ENCODE measurements at regions not wholly inside any gene's neighbourhood (a gene's known extent, or its start where the extent isn't known, plus 50 kb on each side); places are given as distances from the start of the nearest gene placed in this dataset.

- peak; percentile 70 for DNase-seq (ENCODE audit: low read depth)
These were observed 77.0 kb downstream of the MRPL14 start for GRCh38 chr6:44049989-44050871.

- DNase-seq (ENCODE audit: low read depth), result peak; percentile 49
These were observed 77.9 kb downstream of the MRPL14 start for GRCh38 chr6:44049163-44049988.

GRCh38 chr6:44048277-44048676, 79.0 kb downstream of the MRPL14 start:
- DNase-seq (ENCODE audit: low read depth), result no peak

GRCh38 chr6:44047801-44048200, 79.5 kb downstream of the MRPL14 start:
- DNase-seq (ENCODE audit: low read depth), result no peak

- DNase-seq (ENCODE audit: low read depth), result no peak
These were observed 80.1 kb downstream of the MRPL14 start for GRCh38 chr6:44047179-44047546.

GRCh38 chr6:44046516-44047178, 80.6 kb downstream of the MRPL14 start:
- DNase-seq (ENCODE audit: low read depth), result no peak

GRCh38 chr6:44045672-44046015, 81.6 kb downstream of the MRPL14 start:
- DNase-seq (ENCODE audit: low read depth), result peak; percentile 43

GRCh38 chr6:44044940-44045671, 82.1 kb downstream of the MRPL14 start:
- DNase-seq (ENCODE audit: low read depth), result no peak

GRCh38 chr6:44044154-44044539, 83.1 kb downstream of the MRPL14 start:
- peak; percentile 63 for DNase-seq (ENCODE audit: low read depth)

- peak; percentile 59 for DNase-seq (ENCODE audit: low read depth)
These were observed 83.6 kb downstream of the MRPL14 start for GRCh38 chr6:44043479-44044153.

- DNase-seq (ENCODE audit: low read depth), result peak; percentile 90
These were observed 84.2 kb downstream of the MRPL14 start for GRCh38 chr6:44042989-44043478.

GRCh38 chr6:44042261-44042988, 84.8 kb downstream of the MRPL14 start:
- DNase-seq (ENCODE audit: low read depth), result no peak

- peak; percentile 95 for DNase-seq (ENCODE audit: low read depth)
These were observed 85.6 kb downstream of the MRPL14 start for GRCh38 chr6:44041461-44042260.

- DNase-seq (ENCODE audit: low read depth), result no peak
These were observed 86.5 kb downstream of the MRPL14 start for GRCh38 chr6:44040786-44041185.

GRCh38 chr6:44039839-44040350, 87.4 kb downstream of the MRPL14 start:
- no peak for DNase-seq (ENCODE audit: low read depth)

- no peak for DNase-seq (ENCODE audit: low read depth)
These were observed 88.0 kb downstream of the MRPL14 start for GRCh38 chr6:44039191-44039719.

- no peak for DNase-seq (ENCODE audit: low read depth)
These were observed 88.6 kb downstream of the MRPL14 start for GRCh38 chr6:44038543-44039065.

- DNase-seq (ENCODE audit: low read depth), result no peak
These were observed 89.3 kb downstream of the MRPL14 start for GRCh38 chr6:44037847-44038542.
